LNCAP (cell line): ENCODE measurements at regions not wholly inside any gene's neighbourhood (a gene's known extent, or its start where the extent isn't known, plus 50 kb on each side); places are given as distances from the start of the nearest gene placed in this dataset.

ENCODE experiments used
- CTCF ChIP-seq: fragments of 450-650 bp; IDR thresholded peaks from 2 replicates; pipeline ENCODE4 v1.5.1; 2017; ENCODE audit warnings: mild to moderate bottlenecking

- TF ChIP-seq CTCF: no peak
Observed at GRCh38 chr9:18036422-18037187, 437.3 kb upstream of the ADAMTSL1 start.

GRCh38 chr9:18037981-18038380, 436.0 kb upstream of the ADAMTSL1 start:
- no peak for TF ChIP-seq CTCF

GRCh38 chr9:18040327-18040726, 433.6 kb upstream of the ADAMTSL1 start:
- no peak for TF ChIP-seq CTCF

- no peak for TF ChIP-seq CTCF
Observed at GRCh38 chr9:18043978-18044377, 430.0 kb upstream of the ADAMTSL1 start.

- TF ChIP-seq CTCF: no peak
Observed at GRCh38 chr9:18045326-18045725, 428.6 kb upstream of the ADAMTSL1 start.

GRCh38 chr9:18046068-18046467, 427.9 kb upstream of the ADAMTSL1 start:
- TF ChIP-seq CTCF: no peak

GRCh38 chr9:18051638-18052037, 422.3 kb upstream of the ADAMTSL1 start:
- TF ChIP-seq CTCF: no peak

- TF ChIP-seq CTCF: no peak
Observed at GRCh38 chr9:18052060-18052459, 421.9 kb upstream of the ADAMTSL1 start.
